ENCODE measurements at regions not wholly inside any gene's neighbourhood (a gene's known extent, or its start where the extent isn't known, plus 50 kb on each side); places are given as distances from the start of the nearest gene placed in this dataset.

DNA sequence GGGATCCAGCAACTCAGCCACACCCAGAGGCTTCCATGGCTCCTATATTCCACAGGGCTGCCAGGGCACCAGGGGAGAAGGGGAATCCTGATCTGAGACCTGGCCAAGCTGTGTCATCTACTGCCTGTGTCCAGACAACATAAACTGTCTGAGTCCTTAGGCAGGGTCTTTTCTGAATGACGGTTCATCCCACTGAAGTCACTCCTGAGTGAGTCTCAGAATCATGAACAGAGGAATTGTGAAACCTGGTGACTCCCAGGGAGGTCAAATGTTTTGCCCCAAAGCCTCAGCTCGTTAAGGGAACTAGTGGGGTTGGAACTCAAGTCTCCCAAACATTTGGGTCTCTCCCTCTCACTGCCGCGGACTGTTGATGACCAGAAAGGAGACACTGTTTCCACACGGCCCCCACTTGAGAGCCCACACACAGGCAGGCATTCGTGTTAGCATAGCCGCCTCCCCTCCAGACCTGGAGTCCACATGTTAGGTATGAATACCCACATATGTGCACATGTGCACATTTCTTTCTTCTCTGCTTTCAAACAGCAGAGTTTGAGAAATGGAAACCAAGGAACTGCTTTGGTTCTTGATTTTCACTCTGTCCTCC is 87.2 kb upstream of the KCNK12 start:
- intact Hi-C loops (cut with DNase I), result no loop called here
- H3K9me3 ChIP-seq, result no peaks in the 10 kb centered on the region
- TF ChIP-seq, protein P1, sequence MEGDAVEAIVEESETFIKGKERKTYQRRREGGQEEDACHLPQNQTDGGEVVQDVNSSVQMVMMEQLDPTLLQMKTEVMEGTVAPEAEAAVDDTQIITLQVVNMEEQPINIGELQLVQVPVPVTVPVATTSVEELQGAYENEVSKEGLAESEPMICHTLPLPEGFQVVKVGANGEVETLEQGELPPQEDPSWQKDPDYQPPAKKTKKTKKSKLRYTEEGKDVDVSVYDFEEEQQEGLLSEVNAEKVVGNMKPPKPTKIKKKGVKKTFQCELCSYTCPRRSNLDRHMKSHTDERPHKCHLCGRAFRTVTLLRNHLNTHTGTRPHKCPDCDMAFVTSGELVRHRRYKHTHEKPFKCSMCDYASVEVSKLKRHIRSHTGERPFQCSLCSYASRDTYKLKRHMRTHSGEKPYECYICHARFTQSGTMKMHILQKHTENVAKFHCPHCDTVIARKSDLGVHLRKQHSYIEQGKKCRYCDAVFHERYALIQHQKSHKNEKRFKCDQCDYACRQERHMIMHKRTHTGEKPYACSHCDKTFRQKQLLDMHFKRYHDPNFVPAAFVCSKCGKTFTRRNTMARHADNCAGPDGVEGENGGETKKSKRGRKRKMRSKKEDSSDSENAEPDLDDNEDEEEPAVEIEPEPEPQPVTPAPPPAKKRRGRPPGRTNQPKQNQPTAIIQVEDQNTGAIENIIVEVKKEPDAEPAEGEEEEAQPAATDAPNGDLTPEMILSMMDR (IDR thresholded peaks at IDR 0.05), result no peak
- no peaks in the 10 kb centered on the region for H3K27me3 ChIP-seq (ENCODE audit: low read depth)
- no peak overlapping the region for H3K4me3 ChIP-seq
- H3K4me1 ChIP-seq, result no peaks in the 10 kb centered on the region
- H3K27ac ChIP-seq, result no peak overlapping the region
- DNase-seq (no peak), ATAC-seq (no peak)
- H3K36me3 ChIP-seq, result no peaks in the 10 kb centered on the region

DNA sequence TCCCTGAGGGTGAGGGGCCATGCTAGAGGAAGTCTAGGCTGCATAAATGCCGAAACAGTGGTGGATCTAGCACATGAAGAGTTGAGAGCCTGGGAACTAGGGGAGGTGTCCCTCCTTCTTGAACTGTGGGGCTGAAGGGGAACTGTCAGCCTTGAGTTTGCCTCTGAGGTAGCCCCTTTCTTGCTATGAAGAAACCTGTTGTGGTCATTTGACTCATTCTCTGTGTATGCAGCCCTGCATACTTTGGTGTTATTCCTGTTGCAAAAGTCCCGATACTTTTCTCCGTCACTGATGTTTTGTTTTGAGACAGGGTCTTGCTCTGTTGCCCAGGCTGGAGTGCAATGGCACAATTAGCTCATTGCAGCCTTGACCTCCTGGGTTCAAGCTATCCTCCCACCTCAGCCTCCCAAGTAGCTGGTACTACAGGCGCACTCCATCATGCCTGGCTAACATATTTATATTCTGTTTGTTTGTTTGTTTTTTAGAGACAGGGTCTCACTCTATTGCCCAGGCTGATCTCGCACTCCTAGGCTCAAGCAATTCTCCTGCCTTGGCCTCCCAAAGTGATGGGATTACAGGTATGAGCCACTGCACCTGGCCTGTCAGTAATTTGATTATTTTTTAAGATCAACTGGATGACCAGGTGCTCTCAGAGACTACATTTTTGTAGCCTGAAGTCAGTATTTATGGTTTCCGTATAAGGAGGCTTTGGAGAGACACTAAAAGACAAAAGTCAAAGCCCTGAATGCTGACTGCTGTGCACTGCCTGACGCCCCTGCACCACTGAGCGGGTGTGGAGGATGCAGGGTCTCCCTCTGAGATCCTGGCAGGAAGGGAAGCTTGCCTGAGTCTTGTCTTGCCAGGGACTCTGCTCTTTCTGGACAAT is 86.2 kb upstream of the KCNK12 start:
- TF ChIP-seq, protein P1 (IDR thresholded peaks at IDR 0.05), result no peak
- ATAC-seq (no peak), DNase-seq (no peak)
- no peaks in the 10 kb centered on the region for H3K27me3 ChIP-seq (ENCODE audit: low read depth)
- H3K4me3 ChIP-seq, result no peak overlapping the region
- no peaks in the 10 kb centered on the region for H3K36me3 ChIP-seq
- H3K27ac ChIP-seq, result no peak overlapping the region
- no peaks in the 10 kb centered on the region for H3K9me3 ChIP-seq
- H3K4me1 ChIP-seq, result no peaks in the 10 kb centered on the region
- intact Hi-C loops (cut with DNase I), result no loop called here

- TF ChIP-seq, protein P1 (IDR thresholded peaks at IDR 0.05), result no peak
- no peak overlapping the region for H3K4me3 ChIP-seq
- H3K27ac ChIP-seq, result no peak overlapping the region
- no peaks in the 10 kb centered on the region for H3K9me3 ChIP-seq
- H3K4me1 ChIP-seq, result no peaks in the 10 kb centered on the region
- ATAC-seq (no peak), DNase-seq (no peak)
- no peaks in the 10 kb centered on the region for H3K27me3 ChIP-seq (ENCODE audit: low read depth)
- intact Hi-C loops (cut with DNase I), result no loop called here
- no peaks in the 10 kb centered on the region for H3K36me3 ChIP-seq
Observed at GRCh38 chr2:47655563-47655880, 84.7 kb upstream of the KCNK12 start.

DNA sequence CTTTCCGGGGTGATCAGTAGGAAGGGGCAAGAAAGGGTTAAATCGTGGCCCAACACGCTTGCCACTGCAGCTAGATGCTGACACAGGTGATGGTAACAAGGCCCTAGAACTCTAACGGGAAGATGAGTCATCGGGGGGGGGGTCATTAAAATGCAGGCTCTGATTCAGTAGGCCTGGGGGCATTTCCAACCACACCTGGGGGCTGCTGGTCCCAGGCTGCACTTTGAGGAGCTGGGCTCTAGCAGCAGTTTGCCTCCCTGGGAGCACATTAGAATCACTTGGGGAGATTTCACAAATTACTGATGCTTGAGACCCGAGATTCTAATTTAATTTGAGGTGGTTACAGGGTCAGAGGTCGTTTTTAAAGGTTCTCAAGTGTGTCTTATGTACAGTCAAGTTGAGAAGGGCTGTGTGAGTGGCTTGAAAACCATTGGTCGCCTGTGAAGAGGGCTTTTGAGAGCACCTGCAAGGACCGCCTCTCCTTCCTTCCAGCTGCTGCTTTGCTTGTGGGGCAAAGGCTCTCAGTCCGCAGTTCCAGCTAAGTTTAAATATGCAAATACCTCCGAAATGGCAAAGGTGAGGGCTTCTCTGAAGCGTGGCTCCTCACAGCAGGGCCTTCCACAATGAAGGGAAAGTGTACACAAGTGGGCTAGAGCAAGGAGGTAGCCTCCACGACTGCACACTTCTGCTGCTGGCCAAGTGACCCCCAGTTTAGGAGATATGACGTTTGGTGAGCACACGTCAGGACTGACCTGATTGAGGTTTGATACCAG is 84.2 kb upstream of the KCNK12 start:
- TF ChIP-seq, protein P1 (IDR thresholded peaks at IDR 0.05), result no peak

GRCh38 chr2:47653902-47654789 is 83.4 kb upstream of the KCNK12 start:
- intact Hi-C loops (cut with DNase I), result no loop called here
- TF ChIP-seq, protein P1 (IDR thresholded peaks at IDR 0.05), result no peak
- no peaks in the 10 kb centered on the region for H3K9me3 ChIP-seq
- no peak overlapping the region for H3K4me3 ChIP-seq
- no peak overlapping the region for H3K27ac ChIP-seq
- H3K27me3 ChIP-seq (ENCODE audit: low read depth), result no peaks in the 10 kb centered on the region
- no peaks in the 10 kb centered on the region for H3K36me3 ChIP-seq
- DNase-seq, result no peak
- H3K4me1 ChIP-seq, result no peaks in the 10 kb centered on the region
- ATAC-seq, result no peak

More for the DNA sequence above, 84.2 kb upstream of the KCNK12 start:
- no peak overlapping the region for H3K27ac ChIP-seq
- intact Hi-C loops (cut with DNase I), result no loop called here
- H3K4me1 ChIP-seq, result no peaks in the 10 kb centered on the region
- peak; percentile 73 to 79 for ATAC-seq
- no peaks in the 10 kb centered on the region for H3K27me3 ChIP-seq (ENCODE audit: low read depth)
- no peak overlapping the region for H3K4me3 ChIP-seq
- peak; percentile 54 for DNase-seq
- H3K36me3 ChIP-seq, result no peaks in the 10 kb centered on the region
- H3K9me3 ChIP-seq, result no peaks in the 10 kb centered on the region

Measured in lower lobe of right lung (tissue), 2 donors.